T47D (cell line): ENCODE measurements at regions not wholly inside any gene's neighbourhood (a gene's known extent, or its start where the extent isn't known, plus 50 kb on each side); places are given as distances from the start of the nearest gene placed in this dataset.
"Not testable (repeated sequence)": the region's sequence is repeated elsewhere in the genome, so short reads cannot be mapped to it uniquely, and the experiment has no call there.

Experiments used
- DNase-seq, 2 experiments: peaks; one replicate each; pipeline versions ENCODE4 v3.0.0 to v3.0.0-alpha.2; 2011 to 2012; ENCODE audit warnings: low read depth in 1 of 2, low spot score in 1 of 2
- JUND ChIP-seq: IDR thresholded peaks from 2 replicates; pipeline ENCODE4 v1.6.1; 2012; ENCODE audit warnings: low read depth
- in situ Hi-C: cut with HindIII; loops from 2 replicates; pipeline ENCODE4 v1.10.0; 2016; ENCODE audit warnings: low sequenced_read_pairs, low pct_unique_long_range_greater_than_20kb

DNA sequence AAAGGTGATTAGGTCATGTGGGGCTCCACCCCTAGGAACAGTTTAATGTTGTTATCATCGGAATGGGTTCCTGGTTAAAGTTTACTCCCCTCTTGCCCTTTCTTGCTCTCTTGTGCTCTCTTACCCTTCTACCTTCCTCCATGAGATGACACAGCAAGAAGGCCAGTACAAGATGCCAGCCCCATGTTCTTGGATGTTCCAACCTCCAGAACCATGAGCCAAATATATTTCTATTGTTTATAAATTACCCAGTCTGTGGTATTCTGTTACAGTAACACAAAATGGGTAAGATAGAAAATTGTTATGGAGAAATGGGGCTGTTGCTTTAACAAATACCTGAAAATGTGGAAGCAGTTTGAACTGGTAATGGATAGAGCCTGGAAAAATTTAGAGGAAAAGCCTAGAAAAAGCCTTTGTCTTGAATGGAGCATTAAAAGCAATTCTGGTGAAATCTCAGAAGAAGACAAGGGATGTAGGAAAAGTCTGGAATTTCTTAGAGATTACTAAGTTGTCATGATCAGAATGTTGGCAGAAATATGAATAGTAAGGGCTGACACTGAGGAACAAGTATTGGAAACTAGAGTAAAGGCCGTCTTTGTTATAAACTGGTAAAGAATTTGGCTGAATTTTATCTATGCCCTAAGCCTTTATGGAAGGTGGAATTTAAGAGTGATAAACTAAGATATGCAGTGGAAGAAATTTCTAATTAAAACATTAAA is 53.5 kb upstream of the TSC22D1 start:
- in situ Hi-C loops: no loop called here
- TF ChIP-seq JUND: no peak
- DNase-seq: no peak

- DNase-seq, in situ Hi-C loops: not testable (repeated sequence)
Observed at GRCh38 chr13:44628826-44629225, 52.7 kb upstream of the TSC22D1 start.

- in situ Hi-C loops: no loop called here
- TF ChIP-seq JUND: no peak
- DNase-seq: no peak
Observed at GRCh38 chr13:44627441-44627840, 51.3 kb upstream of the TSC22D1 start.

DNA sequence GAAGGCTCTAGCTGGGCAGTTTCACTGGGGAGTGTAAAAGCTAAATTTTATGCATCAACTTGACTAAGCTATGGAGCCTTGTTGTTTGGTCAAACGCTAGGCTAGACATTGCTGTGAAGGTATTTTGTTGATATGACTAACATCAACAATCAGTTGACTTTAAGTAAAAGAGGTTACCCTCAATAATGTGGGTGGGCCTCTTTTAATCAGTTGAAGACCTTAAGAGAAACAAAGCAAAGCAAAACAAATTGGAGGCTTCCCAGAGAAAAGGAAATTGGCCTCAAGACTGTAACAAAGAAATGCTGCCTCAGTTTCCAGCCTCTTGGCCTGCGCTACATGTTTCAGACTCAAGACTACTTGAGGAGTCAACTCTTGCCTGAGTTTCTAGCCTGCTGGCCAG is 50.0 kb upstream of the TSC22D1 start:
- DNase-seq: no peak
- in situ Hi-C loops: no loop called here
- no peak for TF ChIP-seq JUND
